ENCODE measurements at regions not wholly inside any gene's neighbourhood (a gene's known extent, or its start where the extent isn't known, plus 50 kb on each side); places are given as distances from the start of the nearest gene placed in this dataset.

- TF ChIP-seq CTCF (conservative IDR thresholded peaks at IDR 0.05) (no peak), ZFX (IDR thresholded peaks at IDR 0.05) (no peak)
Measured at GRCh38 chr12:91852634-91853033, 293.0 kb downstream of the BTG1 start.
